ENCODE measurements at regions not wholly inside any gene's neighbourhood (a gene's known extent, or its start where the extent isn't known, plus 50 kb on each side); places are given as distances from the start of the nearest gene placed in this dataset.

- TF ChIP-seq, protein P1, sequence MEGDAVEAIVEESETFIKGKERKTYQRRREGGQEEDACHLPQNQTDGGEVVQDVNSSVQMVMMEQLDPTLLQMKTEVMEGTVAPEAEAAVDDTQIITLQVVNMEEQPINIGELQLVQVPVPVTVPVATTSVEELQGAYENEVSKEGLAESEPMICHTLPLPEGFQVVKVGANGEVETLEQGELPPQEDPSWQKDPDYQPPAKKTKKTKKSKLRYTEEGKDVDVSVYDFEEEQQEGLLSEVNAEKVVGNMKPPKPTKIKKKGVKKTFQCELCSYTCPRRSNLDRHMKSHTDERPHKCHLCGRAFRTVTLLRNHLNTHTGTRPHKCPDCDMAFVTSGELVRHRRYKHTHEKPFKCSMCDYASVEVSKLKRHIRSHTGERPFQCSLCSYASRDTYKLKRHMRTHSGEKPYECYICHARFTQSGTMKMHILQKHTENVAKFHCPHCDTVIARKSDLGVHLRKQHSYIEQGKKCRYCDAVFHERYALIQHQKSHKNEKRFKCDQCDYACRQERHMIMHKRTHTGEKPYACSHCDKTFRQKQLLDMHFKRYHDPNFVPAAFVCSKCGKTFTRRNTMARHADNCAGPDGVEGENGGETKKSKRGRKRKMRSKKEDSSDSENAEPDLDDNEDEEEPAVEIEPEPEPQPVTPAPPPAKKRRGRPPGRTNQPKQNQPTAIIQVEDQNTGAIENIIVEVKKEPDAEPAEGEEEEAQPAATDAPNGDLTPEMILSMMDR (IDR thresholded peaks at IDR 0.05), result no peak
- TF ChIP-seq, protein P2, sequence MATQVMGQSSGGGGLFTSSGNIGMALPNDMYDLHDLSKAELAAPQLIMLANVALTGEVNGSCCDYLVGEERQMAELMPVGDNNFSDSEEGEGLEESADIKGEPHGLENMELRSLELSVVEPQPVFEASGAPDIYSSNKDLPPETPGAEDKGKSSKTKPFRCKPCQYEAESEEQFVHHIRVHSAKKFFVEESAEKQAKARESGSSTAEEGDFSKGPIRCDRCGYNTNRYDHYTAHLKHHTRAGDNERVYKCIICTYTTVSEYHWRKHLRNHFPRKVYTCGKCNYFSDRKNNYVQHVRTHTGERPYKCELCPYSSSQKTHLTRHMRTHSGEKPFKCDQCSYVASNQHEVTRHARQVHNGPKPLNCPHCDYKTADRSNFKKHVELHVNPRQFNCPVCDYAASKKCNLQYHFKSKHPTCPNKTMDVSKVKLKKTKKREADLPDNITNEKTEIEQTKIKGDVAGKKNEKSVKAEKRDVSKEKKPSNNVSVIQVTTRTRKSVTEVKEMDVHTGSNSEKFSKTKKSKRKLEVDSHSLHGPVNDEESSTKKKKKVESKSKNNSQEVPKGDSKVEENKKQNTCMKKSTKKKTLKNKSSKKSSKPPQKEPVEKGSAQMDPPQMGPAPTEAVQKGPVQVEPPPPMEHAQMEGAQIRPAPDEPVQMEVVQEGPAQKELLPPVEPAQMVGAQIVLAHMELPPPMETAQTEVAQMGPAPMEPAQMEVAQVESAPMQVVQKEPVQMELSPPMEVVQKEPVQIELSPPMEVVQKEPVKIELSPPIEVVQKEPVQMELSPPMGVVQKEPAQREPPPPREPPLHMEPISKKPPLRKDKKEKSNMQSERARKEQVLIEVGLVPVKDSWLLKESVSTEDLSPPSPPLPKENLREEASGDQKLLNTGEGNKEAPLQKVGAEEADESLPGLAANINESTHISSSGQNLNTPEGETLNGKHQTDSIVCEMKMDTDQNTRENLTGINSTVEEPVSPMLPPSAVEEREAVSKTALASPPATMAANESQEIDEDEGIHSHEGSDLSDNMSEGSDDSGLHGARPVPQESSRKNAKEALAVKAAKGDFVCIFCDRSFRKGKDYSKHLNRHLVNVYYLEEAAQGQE (IDR thresholded peaks at IDR 0.05; ENCODE audit: low read depth, low read length), result no peak
- TF ChIP-seq RFX5 (IDR thresholded peaks at IDR 0.05; ENCODE audit: low read length) (no peak), JUND (IDR thresholded peaks at IDR 0.05) (no peak), FOXM1 (IDR thresholded peaks at IDR 0.05; ENCODE audit: low read depth) (no peak), TAF1 (IDR thresholded peaks at IDR 0.05; ENCODE audit: borderline replicate concordance, low read depth, low read length) (no peak), NFIC (IDR thresholded peaks at IDR 0.05; ENCODE audit: borderline replicate concordance) (no peak), USF1 (IDR thresholded peaks at IDR 0.05; ENCODE audit: borderline replicate concordance, low read depth) (no peak), CHD2 (IDR thresholded peaks at IDR 0.05; ENCODE audit: low read length, partially characterized antibody) (no peak), EP300 (IDR thresholded peaks at IDR 0.05; ENCODE audit: borderline replicate concordance in 1 of 2, low read depth in 1 of 2, low read length in 1 of 2) (no peak), GABPA (IDR thresholded peaks at IDR 0.05; ENCODE audit: low read depth) (no peak), EZH2phosphoT487 (IDR thresholded peaks at IDR 0.05; ENCODE audit: borderline replicate concordance, low read depth) (no peak), SMC3 (IDR thresholded peaks at IDR 0.05; ENCODE audit: low read depth, low read length) (no peak), RAD21 (IDR thresholded peaks at IDR 0.05; ENCODE audit: low read length) (no peak)
These were observed 101.5 kb upstream of the CCDC91 start for GRCh38 chr12:28088566-28089272.
